ENCODE measurements at regions not wholly inside any gene's neighbourhood (a gene's known extent, or its start where the extent isn't known, plus 50 kb on each side); places are given as distances from the start of the nearest gene placed in this dataset.

DNA sequence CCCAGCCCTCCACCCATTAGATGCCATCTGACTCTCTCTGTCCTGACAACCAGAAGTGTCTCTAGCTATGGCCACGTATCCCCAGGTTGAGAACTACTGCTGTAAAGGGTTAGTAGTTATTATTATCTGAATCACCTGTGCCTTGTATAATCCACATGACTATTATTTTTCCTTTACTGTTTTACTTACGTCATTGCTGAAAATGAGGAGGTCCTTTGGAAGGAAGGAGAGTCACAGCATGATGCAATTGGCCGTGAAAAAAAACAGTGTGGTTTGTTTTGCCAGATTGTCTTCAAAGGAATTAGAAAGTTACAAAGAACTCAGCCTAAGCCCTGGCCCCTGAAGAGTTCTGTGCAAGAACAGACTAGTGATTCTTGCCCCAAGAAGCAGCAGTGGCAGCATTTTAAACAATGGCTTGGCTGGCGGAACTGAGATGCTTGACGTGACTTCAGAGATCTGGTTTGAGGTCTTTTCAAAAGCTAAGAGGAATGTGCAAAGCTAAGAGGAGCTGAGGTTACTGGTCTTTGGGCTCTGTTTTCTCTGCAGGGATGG lies 413.3 kb upstream of the EEF2KMT start:
- TF ChIP-seq SIN3A (IDR thresholded peaks at IDR 0.05; ENCODE audit: borderline replicate concordance, insufficient read depth, low read length) = no peak
- no peak for TF ChIP-seq POLR2AphosphoS5 (IDR thresholded peaks at IDR 0.05; ENCODE audit: low read depth, low read length)
- TF ChIP-seq TAF1 (IDR thresholded peaks at IDR 0.05; ENCODE audit: borderline replicate concordance, insufficient read depth, low read length) = no peak
- TF ChIP-seq, protein P1, sequence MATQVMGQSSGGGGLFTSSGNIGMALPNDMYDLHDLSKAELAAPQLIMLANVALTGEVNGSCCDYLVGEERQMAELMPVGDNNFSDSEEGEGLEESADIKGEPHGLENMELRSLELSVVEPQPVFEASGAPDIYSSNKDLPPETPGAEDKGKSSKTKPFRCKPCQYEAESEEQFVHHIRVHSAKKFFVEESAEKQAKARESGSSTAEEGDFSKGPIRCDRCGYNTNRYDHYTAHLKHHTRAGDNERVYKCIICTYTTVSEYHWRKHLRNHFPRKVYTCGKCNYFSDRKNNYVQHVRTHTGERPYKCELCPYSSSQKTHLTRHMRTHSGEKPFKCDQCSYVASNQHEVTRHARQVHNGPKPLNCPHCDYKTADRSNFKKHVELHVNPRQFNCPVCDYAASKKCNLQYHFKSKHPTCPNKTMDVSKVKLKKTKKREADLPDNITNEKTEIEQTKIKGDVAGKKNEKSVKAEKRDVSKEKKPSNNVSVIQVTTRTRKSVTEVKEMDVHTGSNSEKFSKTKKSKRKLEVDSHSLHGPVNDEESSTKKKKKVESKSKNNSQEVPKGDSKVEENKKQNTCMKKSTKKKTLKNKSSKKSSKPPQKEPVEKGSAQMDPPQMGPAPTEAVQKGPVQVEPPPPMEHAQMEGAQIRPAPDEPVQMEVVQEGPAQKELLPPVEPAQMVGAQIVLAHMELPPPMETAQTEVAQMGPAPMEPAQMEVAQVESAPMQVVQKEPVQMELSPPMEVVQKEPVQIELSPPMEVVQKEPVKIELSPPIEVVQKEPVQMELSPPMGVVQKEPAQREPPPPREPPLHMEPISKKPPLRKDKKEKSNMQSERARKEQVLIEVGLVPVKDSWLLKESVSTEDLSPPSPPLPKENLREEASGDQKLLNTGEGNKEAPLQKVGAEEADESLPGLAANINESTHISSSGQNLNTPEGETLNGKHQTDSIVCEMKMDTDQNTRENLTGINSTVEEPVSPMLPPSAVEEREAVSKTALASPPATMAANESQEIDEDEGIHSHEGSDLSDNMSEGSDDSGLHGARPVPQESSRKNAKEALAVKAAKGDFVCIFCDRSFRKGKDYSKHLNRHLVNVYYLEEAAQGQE (IDR thresholded peaks at IDR 0.05; ENCODE audit: insufficient read depth in 1 of 2, low read depth in 2 of 2, low read length in 2 of 2) = no peak
- TF ChIP-seq FOXP2 (optimal IDR thresholded peaks at IDR 0.05; ENCODE audit: borderline replicate concordance, extremely low read depth, extremely low read length, insufficient read depth) = no peak

DNA sequence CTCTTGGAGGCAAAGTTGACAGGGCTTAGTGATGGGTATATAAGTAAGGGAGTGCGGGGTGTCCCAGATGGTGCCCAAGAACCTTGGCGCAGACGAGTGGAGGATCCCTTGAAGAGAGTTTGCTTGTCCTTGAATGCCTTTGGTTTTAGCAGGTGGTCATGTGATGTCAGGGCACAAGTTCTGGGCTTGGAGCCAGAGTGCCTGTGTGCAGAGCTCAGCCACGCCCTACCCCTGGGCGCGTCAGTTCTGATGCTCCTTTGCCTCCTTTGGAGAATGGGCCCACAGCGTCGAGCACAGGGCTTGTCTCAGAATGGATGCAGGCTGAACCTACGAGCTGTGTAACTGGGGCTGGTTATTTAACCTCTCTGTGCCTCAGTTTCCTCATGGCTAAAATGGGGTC lies 412.2 kb upstream of the EEF2KMT start:
- TF ChIP-seq FOXP2 (optimal IDR thresholded peaks at IDR 0.05; ENCODE audit: borderline replicate concordance, extremely low read depth, extremely low read length, insufficient read depth) (no peak), POLR2AphosphoS5 (IDR thresholded peaks at IDR 0.05; ENCODE audit: low read depth, low read length) (no peak), TAF1 (IDR thresholded peaks at IDR 0.05; ENCODE audit: borderline replicate concordance, insufficient read depth, low read length) (no peak), SIN3A (IDR thresholded peaks at IDR 0.05; ENCODE audit: borderline replicate concordance, insufficient read depth, low read length) (no peak)
- TF ChIP-seq, protein P1 (IDR thresholded peaks at IDR 0.05; ENCODE audit: insufficient read depth in 1 of 2, low read depth in 2 of 2, low read length in 2 of 2) = no peak

DNA sequence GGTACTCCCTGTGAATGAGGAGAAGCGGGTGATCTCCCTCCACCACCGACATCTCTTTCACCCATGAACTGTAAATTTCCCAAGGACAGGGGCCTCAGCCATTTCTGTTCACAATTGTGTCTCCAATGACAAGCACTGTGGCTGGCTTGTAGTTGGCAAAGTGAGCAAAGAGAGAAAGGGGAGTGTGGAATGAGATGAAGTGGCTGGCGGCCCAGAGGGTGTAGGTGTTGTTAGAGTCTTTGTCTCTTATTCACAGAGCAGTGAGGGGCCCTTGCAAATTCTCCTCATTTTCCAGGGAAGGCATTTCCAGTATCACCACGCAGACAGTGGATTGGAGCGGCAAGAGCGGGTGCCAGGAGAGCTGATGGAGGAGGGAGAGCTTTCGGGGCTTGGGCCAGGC lies 411.7 kb upstream of the EEF2KMT start:
- TF ChIP-seq SIN3A (IDR thresholded peaks at IDR 0.05; ENCODE audit: borderline replicate concordance, insufficient read depth, low read length) (no peak), POLR2AphosphoS5 (IDR thresholded peaks at IDR 0.05; ENCODE audit: low read depth, low read length) (no peak), TAF1 (IDR thresholded peaks at IDR 0.05; ENCODE audit: borderline replicate concordance, insufficient read depth, low read length) (no peak), FOXP2 (optimal IDR thresholded peaks at IDR 0.05; ENCODE audit: borderline replicate concordance, extremely low read depth, extremely low read length, insufficient read depth) (no peak)
- TF ChIP-seq, protein P1 (IDR thresholded peaks at IDR 0.05; ENCODE audit: insufficient read depth in 1 of 2, low read depth in 2 of 2, low read length in 2 of 2) = no peak

DNA sequence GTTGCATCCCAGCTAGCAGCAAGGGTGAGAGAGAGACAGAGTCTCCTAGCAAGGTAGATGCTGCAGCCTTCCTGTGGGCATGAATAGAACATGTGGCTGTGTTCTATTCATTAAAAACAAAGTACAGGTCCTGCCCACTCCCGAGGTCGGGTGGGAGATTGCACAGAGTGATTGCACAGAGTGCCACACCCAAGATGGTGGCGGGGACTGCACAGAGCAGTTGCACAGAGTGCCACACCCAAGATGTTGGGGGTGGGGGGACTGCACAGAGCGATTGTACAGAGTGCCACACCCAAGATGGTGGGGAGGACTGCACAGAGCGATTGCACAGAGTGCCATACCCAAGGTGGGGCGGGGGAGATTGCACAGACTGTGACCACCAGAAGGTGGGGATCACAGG lies 410.8 kb upstream of the EEF2KMT start:
- TF ChIP-seq TAF1 (IDR thresholded peaks at IDR 0.05; ENCODE audit: borderline replicate concordance, insufficient read depth, low read length) (no peak), POLR2AphosphoS5 (IDR thresholded peaks at IDR 0.05; ENCODE audit: low read depth, low read length) (no peak), SIN3A (IDR thresholded peaks at IDR 0.05; ENCODE audit: borderline replicate concordance, insufficient read depth, low read length) (no peak), FOXP2 (optimal IDR thresholded peaks at IDR 0.05; ENCODE audit: borderline replicate concordance, extremely low read depth, extremely low read length, insufficient read depth) (no peak)
- TF ChIP-seq, protein P1 (IDR thresholded peaks at IDR 0.05; ENCODE audit: insufficient read depth in 1 of 2, low read depth in 2 of 2, low read length in 2 of 2) = no peak

DNA sequence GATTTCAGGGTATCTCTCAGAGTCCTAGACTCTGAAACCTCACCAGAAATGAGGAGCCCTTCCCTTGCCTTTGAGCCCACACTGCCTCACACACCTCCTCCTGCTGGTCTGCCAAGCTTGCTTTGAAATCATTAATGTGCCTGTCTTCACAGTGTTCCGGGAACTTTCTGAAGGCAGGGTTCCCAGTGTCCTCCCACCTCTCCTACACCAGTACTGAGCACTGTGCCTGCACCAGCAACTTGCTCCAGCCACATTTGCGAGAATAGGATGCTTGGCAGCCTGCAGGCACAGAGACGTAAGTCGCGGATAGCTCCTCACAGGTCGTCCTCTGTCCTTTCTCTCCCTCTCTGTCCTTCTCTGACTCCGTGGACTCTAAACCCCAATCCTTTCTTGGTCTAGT lies 408.4 kb upstream of the EEF2KMT start:
- TF ChIP-seq FOXP2 (optimal IDR thresholded peaks at IDR 0.05; ENCODE audit: borderline replicate concordance, extremely low read depth, extremely low read length, insufficient read depth) (no peak), TAF1 (IDR thresholded peaks at IDR 0.05; ENCODE audit: borderline replicate concordance, insufficient read depth, low read length) (no peak), SIN3A (IDR thresholded peaks at IDR 0.05; ENCODE audit: borderline replicate concordance, insufficient read depth, low read length) (no peak), POLR2AphosphoS5 (IDR thresholded peaks at IDR 0.05; ENCODE audit: low read depth, low read length) (no peak)
- TF ChIP-seq, protein P1 (IDR thresholded peaks at IDR 0.05; ENCODE audit: insufficient read depth in 1 of 2, low read depth in 2 of 2, low read length in 2 of 2) = no peak
